ENCODE measurements at regions not wholly inside any gene's neighbourhood (a gene's known extent, or its start where the extent isn't known, plus 50 kb on each side); places are given as distances from the start of the nearest gene placed in this dataset.

GRCh38 chr2:160550048-160550447 is 56.4 kb upstream of the RBMS1 start:
- no peak for TF ChIP-seq RORB (CRISPR knock-in tag; IDR thresholded peaks at IDR 0.05)
- TF ChIP-seq E2F5 (CRISPR knock-in tag; IDR thresholded peaks at IDR 0.05): no peak
- no peak for TF ChIP-seq ZNF317 (CRISPR knock-in tag; IDR thresholded peaks at IDR 0.05; ENCODE audit: borderline replicate concordance, low read depth)
- TF ChIP-seq SP1 (CRISPR knock-in tag; conservative IDR thresholded peaks at IDR 0.05): no peak
